B cell (primary cell): ENCODE measurements at regions not wholly inside any gene's neighbourhood (a gene's known extent, or its start where the extent isn't known, plus 50 kb on each side); places are given as distances from the start of the nearest gene placed in this dataset.

Experiments used
- CTCF ChIP-seq: fragments of 200-600 bp; IDR thresholded peaks from one replicate; pipeline ENCODE4 v1.8.0; 2022; ENCODE audit warnings: antibody characterized with exemption, mild to moderate bottlenecking
- EZH2 ChIP-seq: IDR thresholded peaks from 2 replicates; pipeline ENCODE4 v1.6.1; 2012; ENCODE audit warnings: borderline replicate concordance, low read depth, mild to moderate bottlenecking, moderate library complexity, low read length; ENCODE audit not compliant: insufficient read depth, poor library complexity, severe bottlenecking

GRCh38 chr16:73145166-73145880 lies 97.4 kb upstream of the ZFHX3 start:
- TF ChIP-seq CTCF (no peak), EZH2 (no peak)
